K562 (cell line): ENCODE measurements at regions not wholly inside any gene's neighbourhood (a gene's known extent, or its start where the extent isn't known, plus 50 kb on each side); places are given as distances from the start of the nearest gene placed in this dataset.

Source experiments
- ATAC-seq: fragments of 200-7000 bp; cut with Tn5 transposase; 3 replicates; pipeline ENCODE4 v1.9.1; 2020; ENCODE audit warnings: moderate library complexity
- BruUV-seq: library from RNA; stranded (reverse); fragments of 400-500 nt; replicated peaks from 2 replicates; lab custom pipeline; 2021; lab: Mats Ljungman, UMichigan
- CTCF ChIA-PET: fragments of 300-600 bp; formaldehyde crosslinking; extraction: SDS; loops from one replicate; lab custom pipeline; 2021; ENCODE audit warnings: low intra/inter-chr PET ratio; lab: Yijun Ruan, JAX
- POLR2A ChIA-PET: fragments of 300-600, 350-650 bp; sonication (Branson Sonifier 250); formaldehyde crosslinking; extraction: SDS; loops from one replicate; lab custom pipeline; 2021; ENCODE audit warnings: antibody characterized with exemption, inconsistent platforms; lab: Yijun Ruan, JAX
- DNase-seq, 4 experiments: peaks; one replicate each; pipeline versions ENCODE4 v3.0.0 to v3.0.0-alpha.2; 2011 to 2018; ENCODE audit warnings: low spot score in 3 of 4, mixed read lengths in 3 of 4; ENCODE audit errors: extremely low read depth in 1 of 4
- FAIRE-seq: peaks from 2 replicates; lab custom pipeline; 2011; peaks lifted over from hg19 to GRCh38; lab: Jason Lieb, UNC
- H2AFZ ChIP-seq: 2 replicates; pipeline ENCODE4 v1.6.0; 2011; ENCODE audit warnings: low read depth, low read length, control low read depth, inconsistent platforms
- H3K27ac ChIP-seq: fragments of 200-600 bp; 3 replicates; pipeline ENCODE4 v1.8.0; 2011; ENCODE audit warnings: low read depth, mild to moderate bottlenecking, control low read depth, inconsistent platforms, low read length, moderate library complexity, mixed read lengths; ENCODE audit errors: extremely low read depth
- H3K27me3 ChIP-seq, 2 experiments: fragments of 300-600 bp in 1 of 2; 2 replicates in 1 of 2; 3 replicates in 1 of 2; pipeline versions ENCODE4 v1.6.0 to v1.8.0; 2011; ENCODE audit warnings: inconsistent platforms in 2 of 2, low read length in 2 of 2, mild to moderate bottlenecking in 1 of 2, mixed read lengths in 1 of 2, moderate library complexity in 1 of 2; ENCODE audit not compliant: control insufficient read depth in 2 of 2, insufficient read depth in 2 of 2
- H3K36me3 ChIP-seq: fragments of 300-600 bp; 3 replicates; pipeline ENCODE4 v1.8.0; 2011; ENCODE audit warnings: mild to moderate bottlenecking, low read length, inconsistent platforms; ENCODE audit not compliant: control insufficient read depth, insufficient read depth
- H3K4me1 ChIP-seq, 2 experiments: fragments of 200-600 bp in 1 of 2; replicated peaks in 1 of 2; 2 replicates in 1 of 2; 3 replicates in 1 of 2; pipeline versions ENCODE4 v1.5.1 to v1.8.0; 2011; ENCODE audit warnings: inconsistent platforms in 2 of 2, low read length in 2 of 2, mild to moderate bottlenecking in 1 of 2, mixed read lengths in 1 of 2, moderate library complexity in 1 of 2; ENCODE audit not compliant: control insufficient read depth in 2 of 2, insufficient read depth in 2 of 2
- H3K4me2 ChIP-seq: 2 replicates; pipeline ENCODE4 v1.6.1; 2011; ENCODE audit warnings: low read length, control low read depth, inconsistent platforms, mixed read lengths; ENCODE audit not compliant: insufficient read depth
- H3K4me3 ChIP-seq: fragments of 200-600 bp; sonication (generic), shearing (Covaris generic); 2 replicates; pipeline ENCODE4 v1.5.1; 2016; ENCODE audit warnings: control low read depth, inconsistent platforms
- H3K79me2 ChIP-seq: fragments of 200-600 bp; 3 replicates; pipeline ENCODE4 v1.8.0; 2011; ENCODE audit warnings: low read length, inconsistent platforms; ENCODE audit not compliant: control insufficient read depth, insufficient read depth
- H3K9ac ChIP-seq, 2 experiments: 2 replicates each; pipeline versions ENCODE4 v1.6.0 to v1.6.1; 2011; ENCODE audit warnings: low read depth in 2 of 2, low read length in 2 of 2, control low read depth in 1 of 2, inconsistent platforms in 1 of 2, mild to moderate bottlenecking in 1 of 2, mixed read lengths in 1 of 2; ENCODE audit not compliant: insufficient read depth in 1 of 2
- H3K9me1 ChIP-seq: one replicate; pipeline ENCODE4 v1.6.0; 2011; ENCODE audit warnings: inconsistent platforms, mild to moderate bottlenecking, low read length, moderate library complexity; ENCODE audit not compliant: control insufficient read depth, insufficient read depth
- H3K9me3 ChIP-seq: replicated peaks from 2 replicates; pipeline ENCODE4 v1.5.1; 2011; ENCODE audit warnings: low read depth, low read length, inconsistent platforms; ENCODE audit not compliant: control insufficient read depth, insufficient read depth
- H4K20me1 ChIP-seq: replicated peaks from 2 replicates; pipeline ENCODE4 v1.6.1; 2011; ENCODE audit warnings: low read length, inconsistent platforms, mixed read lengths; ENCODE audit not compliant: control insufficient read depth, insufficient read depth
- CHD2 ChIP-seq: IDR thresholded peaks from 2 replicates; pipeline ENCODE4 v1.6.1; 2011; ENCODE audit warnings: low read depth, low read length
- CREM ChIP-seq: IDR thresholded peaks from 2 replicates; pipeline ENCODE4 v1.6.1; 2014; ENCODE audit warnings: antibody characterized with exemption, low read depth
- E2F3 ChIP-seq: fragments of 250-450 bp; sonication (Bioruptor Pico); IDR thresholded peaks from 2 replicates; pipeline ENCODE4 v1.4.0; 2020; ENCODE audit warnings: mild to moderate bottlenecking
- ERF ChIP-seq: fragments of 450-650 bp; formaldehyde crosslinking; IDR thresholded peaks from 2 replicates; pipeline ENCODE4 v1.4.0; 2020; ENCODE audit warnings: mild to moderate bottlenecking, mixed read lengths
- NCOA2 ChIP-seq, 2 experiments: fragments of 450-650 bp; IDR thresholded peaks; 2 replicates each; pipeline ENCODE4 v1.6.1; 2018; ENCODE audit warnings: mild to moderate bottlenecking in 2 of 2, moderate library complexity in 1 of 2; ENCODE audit not compliant: partially characterized antibody in 2 of 2
- NCOA4 ChIP-seq: fragments of 450-650 bp; IDR thresholded peaks from 2 replicates; pipeline ENCODE4 v1.6.1; 2018; ENCODE audit warnings: mild to moderate bottlenecking; ENCODE audit not compliant: partially characterized antibody
- NR2C1 ChIP-seq, 2 experiments: fragments of 450-650 bp; IDR thresholded peaks; 2 replicates each; pipeline ENCODE4 v1.6.1; 2017; ENCODE audit warnings: mild to moderate bottlenecking in 2 of 2, antibody characterized with exemption in 1 of 2, inconsistent platforms in 1 of 2, missing compliant biosample characterization in 1 of 2, missing genetic modification characterization in 1 of 2
- ZNF407 ChIP-seq: fragments of 450-650 bp; IDR thresholded peaks from 2 replicates; pipeline ENCODE4 v1.6.1; 2016; ENCODE audit warnings: low read depth
- ZNF436 ChIP-seq: fragments of 250-450, 450-650 bp; sonication (Bioruptor Pico); formaldehyde crosslinking; IDR thresholded peaks from 2 replicates; pipeline ENCODE4 v1.7.0; 2020; ENCODE audit warnings: mild to moderate bottlenecking
- WGBS: fragments of 100-300 bp; shearing (Covaris generic); methylation state at CpG from one replicate; pipeline ENCODE4 v1.1.6; 2016; ENCODE audit warnings: low coverage, mixed read lengths; ENCODE audit not compliant: insufficient coverage; ENCODE audit errors: missing lambda C conversion rate; 5-methylcytosine and 5-hydroxymethylcytosine counted together
- in situ Hi-C: fragments of 300-500 bp; cut with MboI; formaldehyde crosslinking; loops from 4 replicates; pipeline ENCODE4 v1.15.0; 2018; ENCODE audit warnings: inconsistent platforms, mixed read lengths
- intact Hi-C: fragments of 100-400 bp; cut with micrococcal nuclease; formaldehyde crosslinking; loops from 2 replicates; pipeline ENCODE4 v1.14.2; 2022

- DNase-seq: no peak
- intact Hi-C loops: no loop called here
- no peaks in the 10 kb centered on the region for H3K36me3 ChIP-seq
- no peaks in the 10 kb centered on the region for H4K20me1 ChIP-seq
- no TSS peak for BruUV-seq
- no peak overlapping the region for H3K27ac ChIP-seq
- H3K79me2 ChIP-seq: no peaks in the 10 kb centered on the region
- ChIA-PET CTCF (no interaction called here), POLR2A (no interaction called here)
- H3K4me2 ChIP-seq: no peak overlapping the region
- H3K4me1 ChIP-seq: no peaks in the 10 kb centered on the region
- H3K9ac ChIP-seq: no peak overlapping the region
- no peak for FAIRE-seq
- H2AFZ ChIP-seq: no peak overlapping the region
- H3K4me3 ChIP-seq: no peak overlapping the region
- no peaks in the 10 kb centered on the region for H3K9me1 ChIP-seq
- in situ Hi-C loops: no loop called here
- WGBS: 0% methylated on average over 4 of the region's 4 CpGs
- no peak for ATAC-seq
- H3K27me3 ChIP-seq: no peaks in the 10 kb centered on the region
- no peaks in the 10 kb centered on the region; the same call in 1 of the 2 replicates for H3K9me3 ChIP-seq
- TF ChIP-seq NR2C1 (IDR thresholded peaks at IDR 0.05) (no peak), NR2C1 (tag; IDR thresholded peaks at IDR 0.05) (no peak), NCOA4 (no peak), ERF (CRISPR knock-in tag) (no peak), CHD2 (no peak), NCOA2 (IDR thresholded peaks at IDR 0.05; ENCODE audit: partially characterized antibody in 2 of 2) (no peak), CREM (no peak), ZNF407 (no peak), ZNF436 (CRISPR knock-in tag) (no peak), E2F3 (no peak)
These were observed 225.6 kb upstream of the LCORL start for GRCh38 chr4:18247189-18247588.
